SK-N-SH treated with all-trans-retinoic acid at 6 μM for 48 hours (cell line): ENCODE measurements at regions not wholly inside any gene's neighbourhood (a gene's known extent, or its start where the extent isn't known, plus 50 kb on each side); places are given as distances from the start of the nearest gene placed in this dataset.

ENCODE experiments used
- ATAC-seq: fragments of 200-7000 bp; cut with Tn5 transposase; 3 replicates; pipeline ENCODE4 v1.9.1; 2020; ENCODE audit warnings: mild to moderate bottlenecking, moderate library complexity
- ARNTL ChIP-seq: fragments of 450-650 bp; formaldehyde crosslinking; IDR thresholded peaks from 2 replicates; pipeline ENCODE4 v1.5.0; 2020; ENCODE audit warnings: low read depth, mild to moderate bottlenecking, moderate library complexity, borderline replicate concordance
- GLIS3 ChIP-seq: fragments of 250-450 bp; sonication (Bioruptor Pico); IDR thresholded peaks from 2 replicates; pipeline ENCODE4 v1.5.0; 2020; ENCODE audit warnings: mild to moderate bottlenecking, moderate library complexity
- ISL1 ChIP-seq: fragments of 250-450 bp; sonication (Bioruptor Pico); IDR thresholded peaks from 2 replicates; pipeline ENCODE4 v2.1.2; 2022; ENCODE audit warnings: mild to moderate bottlenecking, moderate library complexity
- OSR1 ChIP-seq: fragments of 250-450 bp; sonication (Bioruptor Pico); IDR thresholded peaks from 2 replicates; pipeline ENCODE4 v1.8.0; 2022; ENCODE audit warnings: moderate library complexity, mild to moderate bottlenecking, inconsistent platforms
- PPARA ChIP-seq: fragments of 250-450 bp; sonication (Bioruptor Pico); IDR thresholded peaks from 2 replicates; pipeline ENCODE4 v1.5.0; 2020; ENCODE audit warnings: mild to moderate bottlenecking, borderline replicate concordance
- RARB ChIP-seq: fragments of 250-450 bp; sonication (Bioruptor Pico); IDR thresholded peaks from 2 replicates; pipeline ENCODE4 v1.8.0; 2021; ENCODE audit warnings: mild to moderate bottlenecking, moderate library complexity
- SNAI2 ChIP-seq: fragments of 250-450 bp; sonication (Bioruptor Pico); IDR thresholded peaks from 2 replicates; pipeline ENCODE4 v1.5.0; 2020; ENCODE audit warnings: mild to moderate bottlenecking, moderate library complexity
- TCF4 ChIP-seq: fragments of 250-450 bp; sonication (Bioruptor Pico); IDR thresholded peaks from 2 replicates; pipeline ENCODE4 v1.8.0; 2021; ENCODE audit warnings: mild to moderate bottlenecking, moderate library complexity, borderline replicate concordance
- ZC3H10 ChIP-seq: fragments of 250-450 bp; sonication (Bioruptor Pico); IDR thresholded peaks from 2 replicates; pipeline ENCODE4 v1.5.1; 2021; ENCODE audit warnings: mild to moderate bottlenecking, moderate library complexity
- ZFP3 ChIP-seq: fragments of 250-450 bp; sonication (Bioruptor Pico); IDR thresholded peaks from 2 replicates; pipeline ENCODE4 v1.5.0; 2020; ENCODE audit warnings: mild to moderate bottlenecking, moderate library complexity
- ZFP30 ChIP-seq: fragments of 450-650 bp; formaldehyde crosslinking; IDR thresholded peaks from 2 replicates; pipeline ENCODE4 v1.5.0; 2022; ENCODE audit warnings: mild to moderate bottlenecking, moderate library complexity
- ZNF565 ChIP-seq: fragments of 450-650 bp; formaldehyde crosslinking; conservative IDR thresholded peaks from 2 replicates; pipeline ENCODE4 v1.5.0; 2020; ENCODE audit warnings: low read depth, mild to moderate bottlenecking, moderate library complexity
- ZNF70 ChIP-seq: fragments of 450-650 bp; formaldehyde crosslinking; IDR thresholded peaks from 2 replicates; pipeline ENCODE4 v1.5.0; 2020; ENCODE audit warnings: mild to moderate bottlenecking, moderate library complexity
- ZNF8 ChIP-seq: fragments of 450-650 bp; formaldehyde crosslinking; IDR thresholded peaks from 2 replicates; pipeline ENCODE4 v1.5.0; 2020; ENCODE audit warnings: mild to moderate bottlenecking, moderate library complexity
- TF ChIP-seq, protein P1 (sequence below): fragments of 250-450 bp; sonication (Bioruptor Pico); IDR thresholded peaks from 2 replicates; pipeline ENCODE4 v1.5.0; 2020; ENCODE audit warnings: mild to moderate bottlenecking, moderate library complexity
- TF ChIP-seq, protein P2 (sequence below): fragments of 250-450 bp; sonication (Bioruptor Pico); IDR thresholded peaks from 2 replicates; pipeline ENCODE4 v1.5.1; 2021; ENCODE audit warnings: mild to moderate bottlenecking, moderate library complexity
- TF ChIP-seq, protein P3 (sequence below): fragments of 250-450 bp; sonication (Bioruptor Pico); IDR thresholded peaks from 2 replicates; pipeline ENCODE4 v1.8.0; 2021; ENCODE audit warnings: low read depth, mild to moderate bottlenecking, moderate library complexity, borderline replicate concordance
- TF ChIP-seq, protein P4 (sequence below): fragments of 250-450 bp; sonication (Bioruptor Pico); IDR thresholded peaks from 2 replicates; pipeline ENCODE4 v1.5.1; 2020; ENCODE audit warnings: low read depth, mild to moderate bottlenecking, moderate library complexity

DNA sequence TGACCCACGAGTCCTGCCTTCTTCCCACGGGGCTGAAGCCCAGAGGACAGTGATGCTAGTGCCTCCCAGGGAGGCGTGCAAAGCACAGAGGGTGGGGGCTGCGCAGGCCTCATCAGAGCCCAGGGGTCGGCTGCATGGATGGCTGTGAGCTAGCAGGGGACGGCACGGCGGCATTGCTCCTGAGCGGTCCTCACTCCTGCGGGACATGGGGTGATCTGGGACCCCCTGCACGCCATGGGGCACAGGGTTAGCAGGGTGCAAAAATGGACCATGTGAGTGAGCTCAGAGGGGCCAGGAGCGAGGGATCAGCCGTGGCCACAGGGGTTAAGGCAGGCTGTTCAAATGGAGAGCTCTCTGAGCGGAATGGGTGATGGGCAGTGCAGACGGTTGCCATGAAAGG, 138.3 kb downstream of the SNX19 start:
- TF ChIP-seq, protein P1, sequence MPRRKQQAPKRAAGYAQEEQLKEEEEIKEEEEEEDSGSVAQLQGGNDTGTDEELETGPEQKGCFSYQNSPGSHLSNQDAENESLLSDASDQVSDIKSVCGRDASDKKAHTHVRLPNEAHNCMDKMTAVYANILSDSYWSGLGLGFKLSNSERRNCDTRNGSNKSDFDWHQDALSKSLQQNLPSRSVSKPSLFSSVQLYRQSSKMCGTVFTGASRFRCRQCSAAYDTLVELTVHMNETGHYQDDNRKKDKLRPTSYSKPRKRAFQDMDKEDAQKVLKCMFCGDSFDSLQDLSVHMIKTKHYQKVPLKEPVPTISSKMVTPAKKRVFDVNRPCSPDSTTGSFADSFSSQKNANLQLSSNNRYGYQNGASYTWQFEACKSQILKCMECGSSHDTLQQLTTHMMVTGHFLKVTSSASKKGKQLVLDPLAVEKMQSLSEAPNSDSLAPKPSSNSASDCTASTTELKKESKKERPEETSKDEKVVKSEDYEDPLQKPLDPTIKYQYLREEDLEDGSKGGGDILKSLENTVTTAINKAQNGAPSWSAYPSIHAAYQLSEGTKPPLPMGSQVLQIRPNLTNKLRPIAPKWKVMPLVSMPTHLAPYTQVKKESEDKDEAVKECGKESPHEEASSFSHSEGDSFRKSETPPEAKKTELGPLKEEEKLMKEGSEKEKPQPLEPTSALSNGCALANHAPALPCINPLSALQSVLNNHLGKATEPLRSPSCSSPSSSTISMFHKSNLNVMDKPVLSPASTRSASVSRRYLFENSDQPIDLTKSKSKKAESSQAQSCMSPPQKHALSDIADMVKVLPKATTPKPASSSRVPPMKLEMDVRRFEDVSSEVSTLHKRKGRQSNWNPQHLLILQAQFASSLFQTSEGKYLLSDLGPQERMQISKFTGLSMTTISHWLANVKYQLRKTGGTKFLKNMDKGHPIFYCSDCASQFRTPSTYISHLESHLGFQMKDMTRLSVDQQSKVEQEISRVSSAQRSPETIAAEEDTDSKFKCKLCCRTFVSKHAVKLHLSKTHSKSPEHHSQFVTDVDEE (CRISPR knock-in tag), result no peak
- TF ChIP-seq ARNTL (CRISPR knock-in tag) (no peak), OSR1 (no peak)

DNA sequence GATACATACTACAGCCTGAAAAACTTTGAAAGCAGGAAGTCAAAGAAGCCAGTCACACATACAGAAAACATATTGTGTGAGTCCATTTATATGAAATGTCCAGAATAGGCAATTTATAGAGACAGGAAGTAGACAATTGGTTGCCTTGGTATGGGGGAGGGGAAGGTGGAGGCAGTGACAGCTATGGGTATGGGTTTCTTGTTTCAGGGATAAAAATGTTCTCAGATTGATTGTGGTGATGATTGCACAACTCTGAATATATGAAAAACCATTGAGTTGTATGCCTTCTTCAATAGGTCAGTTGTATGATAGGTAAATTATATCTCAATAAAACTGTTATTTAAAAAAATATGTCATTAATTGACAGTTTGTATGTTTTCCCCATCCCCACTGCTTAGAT, 137.6 kb downstream of the SNX19 start:
- ATAC-seq, result no peak
- TF ChIP-seq SNAI2 (CRISPR knock-in tag) (no peak), ZFP3 (no peak), ISL1 (no peak), ZC3H10 (CRISPR knock-in tag) (no peak), OSR1 (no peak), ZNF565 (no peak), RARB (CRISPR knock-in tag) (no peak)
- TF ChIP-seq, protein P2, sequence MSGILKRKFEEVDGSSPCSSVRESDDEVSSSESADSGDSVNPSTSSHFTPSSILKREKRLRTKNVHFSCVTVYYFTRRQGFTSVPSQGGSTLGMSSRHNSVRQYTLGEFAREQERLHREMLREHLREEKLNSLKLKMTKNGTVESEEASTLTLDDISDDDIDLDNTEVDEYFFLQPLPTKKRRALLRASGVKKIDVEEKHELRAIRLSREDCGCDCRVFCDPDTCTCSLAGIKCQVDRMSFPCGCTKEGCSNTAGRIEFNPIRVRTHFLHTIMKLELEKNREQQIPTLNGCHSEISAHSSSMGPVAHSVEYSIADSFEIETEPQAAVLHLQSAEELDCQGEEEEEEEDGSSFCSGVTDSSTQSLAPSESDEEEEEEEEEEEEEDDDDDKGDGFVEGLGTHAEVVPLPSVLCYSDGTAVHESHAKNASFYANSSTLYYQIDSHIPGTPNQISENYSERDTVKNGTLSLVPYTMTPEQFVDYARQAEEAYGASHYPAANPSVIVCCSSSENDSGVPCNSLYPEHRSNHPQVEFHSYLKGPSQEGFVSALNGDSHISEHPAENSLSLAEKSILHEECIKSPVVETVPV (CRISPR knock-in tag), result no peak
- TF ChIP-seq, protein P1 (CRISPR knock-in tag), result no peak
- TF ChIP-seq, protein P3, sequence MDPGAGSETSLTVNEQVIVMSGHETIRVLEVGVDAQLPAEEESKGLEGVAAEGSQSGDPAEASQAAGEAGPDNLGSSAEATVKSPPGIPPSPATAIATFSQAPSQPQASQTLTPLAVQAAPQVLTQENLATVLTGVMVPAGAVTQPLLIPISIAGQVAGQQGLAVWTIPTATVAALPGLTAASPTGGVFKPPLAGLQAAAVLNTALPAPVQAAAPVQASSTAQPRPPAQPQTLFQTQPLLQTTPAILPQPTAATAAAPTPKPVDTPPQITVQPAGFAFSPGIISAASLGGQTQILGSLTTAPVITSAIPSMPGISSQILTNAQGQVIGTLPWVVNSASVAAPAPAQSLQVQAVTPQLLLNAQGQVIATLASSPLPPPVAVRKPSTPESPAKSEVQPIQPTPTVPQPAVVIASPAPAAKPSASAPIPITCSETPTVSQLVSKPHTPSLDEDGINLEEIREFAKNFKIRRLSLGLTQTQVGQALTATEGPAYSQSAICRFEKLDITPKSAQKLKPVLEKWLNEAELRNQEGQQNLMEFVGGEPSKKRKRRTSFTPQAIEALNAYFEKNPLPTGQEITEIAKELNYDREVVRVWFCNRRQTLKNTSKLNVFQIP (CRISPR knock-in tag), result no peak

More for the DNA sequence above, 138.3 kb downstream of the SNX19 start:
- no peak for ATAC-seq

DNA sequence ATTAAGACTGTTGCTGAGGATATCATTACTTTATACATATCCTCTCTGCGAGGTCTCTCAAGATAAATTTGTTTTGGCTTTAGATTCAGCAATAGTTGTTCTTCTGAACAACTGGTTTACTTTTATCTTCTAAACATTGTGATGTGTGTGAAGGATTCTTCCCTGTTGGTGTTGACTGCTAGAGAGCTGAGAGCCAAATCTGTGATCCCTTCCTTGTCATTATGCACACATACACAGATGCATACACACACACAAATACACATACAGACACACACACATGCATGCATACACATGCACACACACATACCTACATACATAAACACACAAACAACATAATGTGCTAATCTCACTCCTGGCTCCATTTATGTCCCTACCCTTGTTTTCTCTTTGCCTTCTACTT, 137.0 kb downstream of the SNX19 start:
- no peak for ATAC-seq
- no peak for TF ChIP-seq ZNF70
- TF ChIP-seq, protein P2 (CRISPR knock-in tag), result no peak
- TF ChIP-seq TCF4 (CRISPR knock-in tag), result no peak
- no peak for TF ChIP-seq GLIS3 (CRISPR knock-in tag)
- no peak for TF ChIP-seq OSR1
- TF ChIP-seq ZNF8 (CRISPR knock-in tag), result no peak
- TF ChIP-seq PPARA (CRISPR knock-in tag), result no peak
- TF ChIP-seq, protein P4, sequence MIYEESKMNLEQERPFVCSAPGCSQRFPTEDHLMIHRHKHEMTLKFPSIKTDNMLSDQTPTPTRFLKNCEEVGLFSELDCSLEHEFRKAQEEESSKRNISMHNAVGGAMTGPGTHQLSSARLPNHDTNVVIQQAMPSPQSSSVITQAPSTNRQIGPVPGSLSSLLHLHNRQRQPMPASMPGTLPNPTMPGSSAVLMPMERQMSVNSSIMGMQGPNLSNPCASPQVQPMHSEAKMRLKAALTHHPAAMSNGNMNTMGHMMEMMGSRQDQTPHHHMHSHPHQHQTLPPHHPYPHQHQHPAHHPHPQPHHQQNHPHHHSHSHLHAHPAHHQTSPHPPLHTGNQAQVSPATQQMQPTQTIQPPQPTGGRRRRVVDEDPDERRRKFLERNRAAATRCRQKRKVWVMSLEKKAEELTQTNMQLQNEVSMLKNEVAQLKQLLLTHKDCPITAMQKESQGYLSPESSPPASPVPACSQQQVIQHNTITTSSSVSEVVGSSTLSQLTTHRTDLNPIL, result no peak
- no peak for TF ChIP-seq ZFP30 (CRISPR knock-in tag)
- no peak for TF ChIP-seq ARNTL (CRISPR knock-in tag)
- TF ChIP-seq ZNF565, result no peak
- TF ChIP-seq SNAI2 (CRISPR knock-in tag), result no peak
- TF ChIP-seq, all 23 proteins: peak for 0
